HFFc6 (cell line): ENCODE measurements at regions not wholly inside any gene's neighbourhood (a gene's known extent, or its start where the extent isn't known, plus 50 kb on each side); places are given as distances from the start of the nearest gene placed in this dataset.
"Not testable (repeated sequence)": the region's sequence is repeated elsewhere in the genome, so short reads cannot be mapped to it uniquely, and the experiment has no call there.

ENCODE experiments used
- DNase-seq: peaks from one replicate; pipeline ENCODE4 v3.0.0-alpha.2; 2018
- H3K27ac Mint-ChIP-seq: 2 replicates; pipeline ENCODE4 v1.8.0; 2020; ENCODE audit warnings: mild to moderate bottlenecking, mixed read lengths
- H3K27me3 Mint-ChIP-seq: 2 replicates; pipeline ENCODE4 v1.8.0; 2021; ENCODE audit warnings: mild to moderate bottlenecking, moderate library complexity, mixed read lengths; ENCODE audit not compliant: insufficient read depth
- H3K36me3 Mint-ChIP-seq: 2 replicates; pipeline ENCODE4 v1.8.0; 2021; ENCODE audit warnings: low read depth, mixed read lengths
- H3K4me1 Mint-ChIP-seq: 2 replicates; pipeline ENCODE4 v1.8.0; 2020; ENCODE audit warnings: low read depth, mixed read lengths
- H3K4me3 Mint-ChIP-seq: 2 replicates; pipeline ENCODE4 v1.8.0; 2020; ENCODE audit warnings: mild to moderate bottlenecking, moderate library complexity, mixed read lengths
- H3K9me3 Mint-ChIP-seq: 2 replicates; pipeline ENCODE4 v1.8.0; 2020; ENCODE audit warnings: mild to moderate bottlenecking, mixed read lengths
- TF ChIP-seq, protein P1 (sequence below): fragments of 200-600 bp; sonication (generic); IDR thresholded peaks from 2 replicates; pipeline ENCODE4 v1.5.0; 2021; ENCODE audit warnings: antibody characterized with exemption, mild to moderate bottlenecking

DNA sequence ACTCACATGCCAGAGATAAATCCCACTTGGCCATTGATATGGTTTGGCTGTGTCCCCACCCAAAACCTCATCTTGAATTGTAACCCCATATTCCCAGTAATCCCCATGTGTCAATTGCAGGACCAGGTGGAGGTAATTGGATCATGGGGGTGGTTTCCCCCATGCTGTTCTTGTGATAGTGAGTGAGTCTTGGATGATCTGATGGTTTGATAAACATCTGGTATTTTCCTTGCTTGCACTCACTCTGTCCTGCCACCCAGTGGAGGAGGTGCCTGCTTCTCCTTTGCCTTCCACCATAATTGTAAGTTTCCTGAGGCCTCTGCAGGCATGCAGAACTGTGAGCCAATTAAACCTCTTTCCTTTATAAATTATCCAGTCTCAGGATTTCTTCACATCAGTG lies 50.4 kb upstream of the B3GAT2 start:
- H3K27me3 Mint-ChIP-seq, result peaks cover 13% of the 10 kb centered on the region; the same call in 1 of the 2 replicates
- H3K9me3 Mint-ChIP-seq, H3K4me3 Mint-ChIP-seq, H3K36me3 Mint-ChIP-seq, H3K4me1 Mint-ChIP-seq, H3K27ac Mint-ChIP-seq, DNase-seq: not testable (repeated sequence)

DNA sequence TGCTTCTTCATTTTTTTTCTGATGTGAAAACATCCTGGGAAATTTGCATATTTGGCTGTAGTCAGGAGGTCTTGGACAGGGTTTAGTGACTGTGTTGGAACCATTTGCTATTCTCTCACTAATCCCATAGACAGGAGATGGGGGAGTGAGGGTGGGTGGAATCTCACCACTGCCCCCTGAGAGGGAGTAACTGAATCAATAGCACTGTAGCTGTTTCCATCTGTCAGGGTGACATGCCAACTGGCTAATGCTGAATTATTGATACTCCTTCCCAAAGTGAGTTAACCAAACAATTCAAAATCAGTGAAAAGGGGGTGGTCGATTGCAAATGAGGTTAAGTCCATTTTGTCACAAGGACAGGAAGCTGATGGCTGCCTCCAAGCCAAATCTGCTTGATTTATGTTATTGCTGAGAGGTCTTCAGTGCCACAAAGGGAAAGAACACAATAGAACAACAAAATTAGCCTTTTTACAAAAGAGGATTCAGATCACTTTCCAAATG lies 55.1 kb upstream of the B3GAT2 start:
- Mint-ChIP-seq H3K27me3 (peaks cover 17% of the 10 kb centered on the region), H3K4me1 (no peaks in the 10 kb centered on the region), H3K36me3 (no peaks in the 10 kb centered on the region), H3K27ac (no peak overlapping the region), H3K4me3 (no peak overlapping the region), H3K9me3 (no peaks in the 10 kb centered on the region)
- TF ChIP-seq, protein P1, sequence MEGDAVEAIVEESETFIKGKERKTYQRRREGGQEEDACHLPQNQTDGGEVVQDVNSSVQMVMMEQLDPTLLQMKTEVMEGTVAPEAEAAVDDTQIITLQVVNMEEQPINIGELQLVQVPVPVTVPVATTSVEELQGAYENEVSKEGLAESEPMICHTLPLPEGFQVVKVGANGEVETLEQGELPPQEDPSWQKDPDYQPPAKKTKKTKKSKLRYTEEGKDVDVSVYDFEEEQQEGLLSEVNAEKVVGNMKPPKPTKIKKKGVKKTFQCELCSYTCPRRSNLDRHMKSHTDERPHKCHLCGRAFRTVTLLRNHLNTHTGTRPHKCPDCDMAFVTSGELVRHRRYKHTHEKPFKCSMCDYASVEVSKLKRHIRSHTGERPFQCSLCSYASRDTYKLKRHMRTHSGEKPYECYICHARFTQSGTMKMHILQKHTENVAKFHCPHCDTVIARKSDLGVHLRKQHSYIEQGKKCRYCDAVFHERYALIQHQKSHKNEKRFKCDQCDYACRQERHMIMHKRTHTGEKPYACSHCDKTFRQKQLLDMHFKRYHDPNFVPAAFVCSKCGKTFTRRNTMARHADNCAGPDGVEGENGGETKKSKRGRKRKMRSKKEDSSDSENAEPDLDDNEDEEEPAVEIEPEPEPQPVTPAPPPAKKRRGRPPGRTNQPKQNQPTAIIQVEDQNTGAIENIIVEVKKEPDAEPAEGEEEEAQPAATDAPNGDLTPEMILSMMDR, result no peak
- no peak for DNase-seq

DNA sequence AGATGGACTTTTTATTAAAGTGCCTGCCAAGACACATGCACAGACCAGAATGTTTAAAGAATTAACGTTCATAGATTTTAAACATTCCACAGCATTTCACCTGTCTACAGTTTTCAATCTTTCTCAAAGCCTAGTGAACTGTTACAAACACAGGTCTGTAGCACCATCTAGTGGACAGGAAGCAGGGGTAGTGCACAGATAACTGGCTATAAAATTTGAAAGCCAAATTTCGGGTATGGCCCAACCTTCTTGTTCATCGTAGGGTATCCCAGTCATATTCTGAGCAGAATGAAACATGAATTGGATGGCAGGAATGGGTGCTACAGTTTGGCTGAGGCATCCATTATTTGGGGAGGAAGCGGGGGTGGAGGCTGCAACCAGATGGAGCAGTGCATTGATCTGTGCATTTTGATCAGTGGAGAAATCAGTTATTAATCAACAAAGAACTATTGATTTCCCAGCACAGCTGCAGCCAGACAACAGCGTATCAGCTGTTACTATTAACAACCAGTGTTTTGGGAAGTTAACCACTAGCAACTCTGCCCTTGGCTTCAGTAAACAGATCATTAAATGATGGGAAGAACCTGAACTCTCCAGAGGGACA lies 56.1 kb upstream of the B3GAT2 start:
- no peaks in the 10 kb centered on the region for H3K4me1 Mint-ChIP-seq
- no peaks in the 10 kb centered on the region for H3K9me3 Mint-ChIP-seq
- no peaks in the 10 kb centered on the region for H3K36me3 Mint-ChIP-seq
- H3K27me3 Mint-ChIP-seq, result peaks cover 13% of the 10 kb centered on the region
- TF ChIP-seq, protein P1, result peak; percentile 89
- no peak overlapping the region for H3K27ac Mint-ChIP-seq
- DNase-seq, result peak; percentile 26
- H3K4me3 Mint-ChIP-seq, result no peak overlapping the region

DNA sequence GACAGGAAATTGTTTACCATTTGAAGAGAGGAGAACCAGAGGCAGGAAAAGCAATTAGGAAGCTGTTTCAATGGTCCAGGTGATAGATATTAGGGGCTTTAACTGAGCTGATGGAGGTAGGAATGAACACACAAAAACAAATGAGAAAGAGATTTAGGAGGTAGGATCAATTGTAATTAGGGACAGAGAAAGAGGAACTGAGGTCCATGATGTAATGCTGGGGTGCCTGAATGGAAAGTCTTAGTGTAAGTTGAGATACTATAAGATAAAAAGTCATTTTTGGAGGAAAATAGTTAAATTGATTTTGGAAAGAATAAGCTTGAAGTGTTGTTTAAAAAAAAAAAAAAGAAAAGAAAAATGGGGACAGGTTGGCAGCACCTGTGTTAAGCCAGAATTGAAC lies 58.5 kb upstream of the B3GAT2 start:
- H3K4me1 Mint-ChIP-seq, result no peaks in the 10 kb centered on the region
- TF ChIP-seq, protein P1, result no peak
- no peak for DNase-seq
- H3K27ac Mint-ChIP-seq, result no peak overlapping the region
- H3K27me3 Mint-ChIP-seq, result peaks cover 15% of the 10 kb centered on the region
- H3K36me3 Mint-ChIP-seq, result no peaks in the 10 kb centered on the region
- H3K4me3 Mint-ChIP-seq, result no peak overlapping the region
- no peaks in the 10 kb centered on the region for H3K9me3 Mint-ChIP-seq

DNA sequence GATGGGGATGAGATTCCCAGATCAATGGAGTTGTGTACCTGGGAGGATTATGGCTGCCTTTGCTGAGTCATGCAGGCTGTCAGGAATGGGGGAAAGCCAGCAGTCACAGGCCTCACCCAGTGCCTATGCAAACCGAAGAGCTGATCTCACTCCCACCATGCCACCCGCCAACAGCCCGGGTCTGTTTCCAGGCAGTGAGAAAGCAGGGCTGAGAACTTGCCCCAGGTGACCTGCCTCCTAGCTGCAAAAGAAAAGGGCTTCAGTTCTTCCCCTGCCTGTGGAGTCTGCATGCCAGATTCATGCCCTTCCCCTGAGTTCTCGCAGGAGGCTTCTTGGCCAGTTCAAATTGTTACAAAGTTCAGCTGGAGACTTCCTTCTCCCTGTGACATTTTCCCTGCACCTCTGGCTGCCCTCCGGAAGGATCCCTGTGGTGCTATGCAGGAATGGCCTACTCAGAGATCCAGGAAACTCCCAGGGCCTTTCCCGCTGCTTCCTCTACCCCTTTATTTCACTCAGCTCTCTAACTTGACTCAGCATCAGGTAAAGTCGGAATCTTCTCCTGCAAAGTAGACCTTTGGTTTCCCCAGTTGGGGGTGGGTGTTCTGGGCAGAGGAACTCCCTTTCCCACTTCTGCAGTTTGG lies 71.5 kb upstream of the B3GAT2 start:
- Mint-ChIP-seq H3K36me3 (no peaks in the 10 kb centered on the region), H3K9me3 (no peaks in the 10 kb centered on the region), H3K27ac (no peak overlapping the region), H3K4me3 (no peak overlapping the region), H3K4me1 (no peaks in the 10 kb centered on the region), H3K27me3 (peaks cover 7% of the 10 kb centered on the region)
- no peak for DNase-seq
- TF ChIP-seq, protein P1, result no peak

DNA sequence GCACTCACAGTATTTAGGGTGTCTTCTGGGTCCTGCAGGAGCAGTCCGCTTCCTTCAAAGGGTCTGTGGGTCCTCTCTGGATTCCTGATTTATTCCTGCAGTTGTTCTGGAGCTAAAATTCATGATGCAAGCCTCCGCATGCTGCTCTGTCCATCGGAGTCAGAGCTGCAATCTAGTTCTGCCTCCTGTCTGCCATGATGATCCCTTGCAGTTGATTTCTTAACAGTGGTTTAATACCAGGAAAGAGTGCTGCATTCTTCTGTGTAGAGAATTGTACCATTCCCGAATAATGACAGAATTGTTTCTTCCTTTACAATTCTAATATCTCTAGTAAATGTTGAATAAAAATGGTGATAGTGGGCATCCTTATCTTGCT lies 72.0 kb upstream of the B3GAT2 start:
- no peaks in the 10 kb centered on the region for H3K36me3 Mint-ChIP-seq
- no peaks in the 10 kb centered on the region for H3K4me1 Mint-ChIP-seq
- peaks cover 7% of the 10 kb centered on the region for H3K27me3 Mint-ChIP-seq
- no peaks in the 10 kb centered on the region for H3K9me3 Mint-ChIP-seq
- no peak for DNase-seq
- no peak overlapping the region for H3K27ac Mint-ChIP-seq
- H3K4me3 Mint-ChIP-seq, result no peak overlapping the region
- TF ChIP-seq, protein P1, result no peak
